A673 (cell line): ENCODE measurements at regions not wholly inside any gene's neighbourhood (a gene's known extent, or its start where the extent isn't known, plus 50 kb on each side); places are given as distances from the start of the nearest gene placed in this dataset.

ENCODE experiments used
- EZH2 ChIP-seq: fragments of 200-600 bp; sonication (generic); IDR thresholded peaks from 2 replicates; pipeline ENCODE4 v1.6.1; 2017; ENCODE audit warnings: borderline replicate concordance, low read depth, mild to moderate bottlenecking, mixed read lengths, antibody characterized with exemption, low read length; ENCODE audit not compliant: poor library complexity, severe bottlenecking
- TF ChIP-seq, protein P1 (sequence below): fragments of 300-800, 200-600 bp; sonication (generic); conservative IDR thresholded peaks from 2 replicates; pipeline ENCODE4 v1.5.1; 2017; ENCODE audit warnings: low read depth, mild to moderate bottlenecking, antibody characterized with exemption, low read length, moderate library complexity, mixed read lengths

DNA sequence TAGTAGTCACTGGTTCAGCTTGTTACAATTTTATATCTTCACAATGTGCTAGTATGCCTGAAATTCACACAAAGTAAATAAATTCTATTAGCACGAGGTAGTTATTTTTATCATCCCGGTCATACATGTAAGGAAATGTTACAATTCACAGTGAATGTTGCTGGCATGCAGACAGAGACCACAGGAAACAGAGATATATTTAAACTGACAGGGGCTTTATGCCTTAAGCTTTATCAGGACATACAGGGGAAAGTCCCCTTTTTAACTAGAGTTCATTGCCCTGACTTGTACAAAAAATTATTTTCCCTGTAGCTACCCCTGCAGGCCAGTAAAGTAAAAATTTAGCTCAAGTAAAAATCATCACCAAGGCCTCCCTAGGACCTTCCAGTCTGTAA is 712.0 kb upstream of the NRSN1 start:
- TF ChIP-seq, protein P1, sequence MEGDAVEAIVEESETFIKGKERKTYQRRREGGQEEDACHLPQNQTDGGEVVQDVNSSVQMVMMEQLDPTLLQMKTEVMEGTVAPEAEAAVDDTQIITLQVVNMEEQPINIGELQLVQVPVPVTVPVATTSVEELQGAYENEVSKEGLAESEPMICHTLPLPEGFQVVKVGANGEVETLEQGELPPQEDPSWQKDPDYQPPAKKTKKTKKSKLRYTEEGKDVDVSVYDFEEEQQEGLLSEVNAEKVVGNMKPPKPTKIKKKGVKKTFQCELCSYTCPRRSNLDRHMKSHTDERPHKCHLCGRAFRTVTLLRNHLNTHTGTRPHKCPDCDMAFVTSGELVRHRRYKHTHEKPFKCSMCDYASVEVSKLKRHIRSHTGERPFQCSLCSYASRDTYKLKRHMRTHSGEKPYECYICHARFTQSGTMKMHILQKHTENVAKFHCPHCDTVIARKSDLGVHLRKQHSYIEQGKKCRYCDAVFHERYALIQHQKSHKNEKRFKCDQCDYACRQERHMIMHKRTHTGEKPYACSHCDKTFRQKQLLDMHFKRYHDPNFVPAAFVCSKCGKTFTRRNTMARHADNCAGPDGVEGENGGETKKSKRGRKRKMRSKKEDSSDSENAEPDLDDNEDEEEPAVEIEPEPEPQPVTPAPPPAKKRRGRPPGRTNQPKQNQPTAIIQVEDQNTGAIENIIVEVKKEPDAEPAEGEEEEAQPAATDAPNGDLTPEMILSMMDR: peak; percentile 49; the same call in 1 of the 2 replicates
- no peak for TF ChIP-seq EZH2
